GM18520 (cell line): ENCODE measurements at regions not wholly inside any gene's neighbourhood (a gene's known extent, or its start where the extent isn't known, plus 50 kb on each side); places are given as distances from the start of the nearest gene placed in this dataset.

Source experiments
- ATAC-seq: cut with Tn5 transposase; IDR thresholded peaks from one replicate; pipeline ENCODE4 v1.9.1; 2021; ENCODE audit not compliant: unreplicated experiment

DNA sequence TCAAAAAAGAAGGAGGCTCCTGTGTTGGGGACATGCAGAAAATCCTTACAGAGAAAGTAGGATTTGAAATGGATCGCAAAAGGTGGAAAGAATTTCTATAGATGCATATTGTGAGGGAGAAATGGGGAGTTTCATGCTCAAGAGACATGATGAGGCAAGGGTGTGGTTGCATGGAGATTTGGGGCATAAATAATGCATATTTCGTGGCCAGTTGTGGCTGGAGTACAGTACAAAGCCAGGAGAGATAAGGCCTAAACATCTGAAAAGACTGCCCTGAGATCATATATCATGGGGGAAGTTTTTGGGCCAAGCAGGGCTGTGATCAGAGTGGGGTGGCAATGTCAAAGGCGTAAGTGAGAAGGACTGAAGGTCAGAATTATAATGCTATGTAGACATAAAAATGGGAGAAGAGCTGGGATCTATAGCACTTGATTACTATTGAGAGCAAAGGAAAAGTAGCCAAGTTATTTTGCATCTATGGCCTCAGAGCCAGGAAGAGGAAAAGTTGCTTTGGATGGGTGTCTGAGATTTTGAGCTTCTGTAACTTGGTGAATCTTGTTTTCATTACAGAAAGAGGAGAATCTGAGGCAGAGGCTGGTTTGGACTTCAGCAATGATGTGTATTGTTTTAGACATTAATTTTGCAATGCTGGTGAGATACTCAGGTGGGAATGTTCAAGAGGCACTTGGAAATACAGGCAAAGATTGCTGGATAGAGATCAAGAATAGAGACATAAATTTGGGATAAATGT, 166.6 kb downstream of the INHBA start:
- no peak for ATAC-seq

DNA sequence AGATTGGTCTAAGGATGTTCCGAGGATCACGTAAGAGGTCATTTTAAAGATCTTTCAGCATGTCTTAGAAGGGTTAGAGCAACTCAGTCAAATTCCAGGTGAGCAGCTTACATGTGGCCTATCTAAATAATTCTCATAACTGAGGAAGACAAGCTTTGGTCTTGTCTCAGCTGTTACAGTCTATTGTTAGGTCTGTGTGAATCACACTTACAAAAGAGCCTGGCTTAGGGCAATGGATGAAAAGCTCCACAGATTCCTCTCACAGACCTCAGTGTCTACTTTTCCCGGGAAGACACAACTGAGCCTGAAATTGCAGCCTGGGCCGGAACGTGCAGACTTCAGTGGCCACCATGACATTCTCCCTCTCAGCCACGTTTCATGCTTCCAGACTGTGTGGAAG, 173.1 kb downstream of the INHBA start:
- no peak for ATAC-seq

DNA sequence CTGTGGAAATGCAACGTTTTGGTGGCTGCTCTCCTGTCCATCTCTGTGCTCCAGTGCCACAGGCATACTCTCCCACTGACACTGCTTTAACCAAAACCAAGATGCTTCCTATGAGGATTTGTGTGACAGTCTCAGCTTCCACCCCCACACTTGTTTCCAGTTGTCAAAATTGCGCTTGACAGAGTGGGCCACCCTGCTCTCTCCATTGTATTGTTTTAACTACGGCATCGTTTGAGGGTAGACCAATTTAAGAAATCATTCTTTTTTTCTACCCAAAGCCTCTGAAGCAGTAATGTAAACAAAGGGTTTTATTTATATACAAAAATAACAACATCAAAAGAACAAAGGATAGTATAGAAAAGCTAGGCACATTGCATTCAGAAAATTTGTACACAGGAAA, 178.0 kb downstream of the INHBA start:
- no peak for ATAC-seq

DNA sequence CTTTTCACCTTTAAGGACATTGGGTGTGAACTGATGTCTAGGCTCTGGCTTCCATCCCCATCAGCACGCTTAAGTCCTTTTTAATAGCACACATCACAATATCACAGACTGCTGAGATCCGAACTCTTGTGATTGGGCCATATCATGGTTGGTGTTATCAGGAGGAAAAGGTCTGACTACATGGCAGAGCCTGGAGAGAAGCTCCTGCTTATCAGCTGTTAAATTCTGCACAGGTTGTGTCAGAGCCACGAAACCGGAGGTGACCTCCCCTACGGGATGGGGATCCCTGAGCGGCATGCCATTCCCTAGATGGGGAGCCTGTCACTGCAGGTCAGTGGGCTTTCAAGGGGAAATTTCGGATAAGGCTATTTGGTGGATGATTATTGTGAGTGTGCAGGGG, 182.4 kb downstream of the INHBA start:
- ATAC-seq = no peak

DNA sequence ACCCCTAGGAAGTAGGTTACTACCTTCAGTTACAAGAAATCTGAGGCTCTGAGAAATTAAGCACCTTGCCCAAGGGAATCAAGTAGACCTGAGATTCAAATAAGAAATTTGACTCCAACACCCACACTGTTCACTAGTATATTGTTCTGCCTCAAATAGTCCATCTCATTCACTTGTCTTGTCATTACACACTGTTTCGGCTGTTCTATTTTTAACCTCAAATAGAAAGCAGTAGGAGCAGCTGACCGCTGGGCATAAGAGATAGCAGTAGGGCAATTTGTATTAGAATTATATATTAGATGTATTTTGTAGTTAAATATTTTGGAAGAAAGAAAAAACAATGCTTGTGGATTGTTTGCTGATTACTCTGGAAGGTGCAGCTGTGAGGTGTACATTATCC, 185.1 kb downstream of the INHBA start:
- ATAC-seq = no peak

DNA sequence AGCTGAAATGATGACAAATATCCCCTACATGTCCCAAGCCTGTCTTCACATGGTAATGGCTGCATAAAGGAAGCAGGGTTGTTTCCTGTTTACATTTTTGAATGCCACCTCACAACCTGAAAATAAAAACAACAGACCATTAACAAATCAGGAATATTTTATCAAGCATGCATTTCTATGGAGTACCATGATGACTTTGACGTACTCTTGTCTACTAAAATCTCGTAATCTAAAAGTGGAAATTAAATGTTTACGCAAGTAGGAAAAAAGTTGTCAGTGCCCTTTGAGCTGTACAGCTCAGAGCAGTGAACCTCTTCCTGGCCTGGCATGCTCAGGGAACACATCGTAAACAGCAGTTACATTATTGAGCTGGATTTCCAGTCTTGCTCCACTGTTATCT, 194.1 kb downstream of the INHBA start:
- ATAC-seq = no peak

DNA sequence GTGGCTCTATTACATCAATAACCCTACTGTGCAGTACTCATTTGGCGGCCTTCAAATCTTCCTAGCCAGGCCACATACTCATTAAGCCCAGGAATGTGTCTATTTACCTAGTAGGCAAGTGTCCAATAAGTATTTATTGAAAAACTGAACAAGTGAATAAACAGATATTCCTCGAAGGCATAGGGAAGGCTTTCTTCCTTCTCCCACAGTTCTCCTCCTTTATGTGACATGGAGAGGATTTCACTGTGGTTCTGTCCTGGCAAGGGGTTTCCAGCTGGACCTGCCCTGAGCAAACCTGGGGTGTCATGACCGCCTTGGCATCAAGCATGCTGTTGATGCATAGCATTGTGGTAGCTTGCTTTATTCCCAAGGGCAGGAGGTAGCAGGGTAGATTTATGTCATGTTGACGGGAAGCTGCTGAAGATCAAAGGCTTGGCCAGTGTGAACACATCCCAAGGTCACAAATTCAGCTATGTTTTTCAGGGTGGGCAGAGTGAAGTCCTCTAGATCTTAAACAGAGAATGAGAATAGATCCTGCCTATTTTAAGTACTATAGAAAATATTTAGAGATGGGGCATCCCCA, 195.1 kb downstream of the INHBA start:
- no peak for ATAC-seq

DNA sequence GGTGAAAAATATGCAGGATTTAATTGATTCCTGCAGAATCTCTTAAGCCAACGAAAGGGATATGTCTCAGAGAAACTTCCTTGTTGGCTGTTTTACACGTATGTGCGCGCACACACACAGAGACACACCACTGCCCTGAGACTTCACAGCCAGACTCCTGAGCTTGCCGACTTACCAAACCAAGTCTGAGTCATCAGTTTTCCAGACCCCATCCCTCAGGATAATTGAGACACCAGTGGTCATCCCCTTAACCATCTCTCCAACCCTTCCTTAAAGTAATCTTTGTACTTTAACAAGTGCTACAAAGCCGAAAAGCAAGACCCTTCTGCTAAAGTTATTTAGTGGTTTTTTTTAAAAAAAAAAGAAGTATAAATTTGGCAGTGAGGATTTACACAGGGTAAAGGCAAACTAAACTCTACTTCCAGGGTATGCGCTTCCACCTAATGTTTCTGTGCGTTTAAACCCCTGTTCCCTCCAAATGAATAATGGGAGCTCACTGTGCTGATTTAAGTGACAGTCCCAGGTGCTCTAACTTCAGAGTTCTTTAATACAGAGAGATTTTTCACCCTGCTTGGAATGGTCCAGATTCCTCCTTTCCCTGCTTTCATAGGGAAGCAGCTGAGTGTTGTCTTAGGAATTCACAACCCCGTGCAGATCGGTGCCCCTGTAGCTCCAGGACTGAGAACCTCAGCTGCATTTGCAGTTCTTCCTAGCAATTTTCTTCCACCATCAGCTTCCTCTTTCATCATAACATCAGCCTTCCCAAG, 198.5 kb downstream of the INHBA start:
- ATAC-seq = no peak

DNA sequence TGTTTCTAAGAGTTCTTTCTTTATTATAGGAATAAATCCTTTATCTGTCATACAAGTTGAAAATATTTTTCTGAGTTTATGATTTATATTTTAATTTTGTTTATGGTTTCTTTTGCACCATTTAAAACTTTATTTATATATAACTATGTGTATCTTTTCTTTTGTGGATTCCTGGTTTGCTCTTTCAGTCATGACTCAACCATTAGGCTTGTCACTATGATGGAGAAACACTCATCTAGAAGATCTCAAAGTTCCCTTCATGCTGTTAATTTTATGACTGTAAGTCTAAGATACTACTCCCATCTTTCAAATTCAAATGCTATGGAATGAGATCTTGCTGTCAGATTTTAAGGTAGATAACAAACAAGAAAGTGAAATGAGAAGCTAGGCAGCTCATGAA, 199.5 kb downstream of the INHBA start:
- ATAC-seq = no peak

DNA sequence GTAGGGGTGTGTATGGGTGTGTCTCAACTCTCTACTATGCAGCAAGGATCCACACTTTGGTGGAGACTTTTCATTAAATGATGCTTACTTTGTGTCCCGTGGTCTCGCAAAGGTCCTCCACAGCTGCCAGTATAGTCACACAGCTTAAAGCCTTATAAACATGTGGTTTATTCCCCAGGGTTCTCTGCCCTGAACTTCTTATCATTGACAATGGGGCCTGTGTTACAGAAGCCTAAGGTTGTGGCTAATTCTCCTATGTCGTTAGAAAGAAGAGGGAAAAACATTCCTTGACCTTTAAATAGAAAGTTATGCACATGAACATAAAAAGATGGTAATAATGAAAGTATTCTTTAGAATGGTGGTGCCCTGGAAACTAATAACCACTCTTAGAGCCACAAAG, 201.4 kb downstream of the INHBA start:
- ATAC-seq = no peak

DNA sequence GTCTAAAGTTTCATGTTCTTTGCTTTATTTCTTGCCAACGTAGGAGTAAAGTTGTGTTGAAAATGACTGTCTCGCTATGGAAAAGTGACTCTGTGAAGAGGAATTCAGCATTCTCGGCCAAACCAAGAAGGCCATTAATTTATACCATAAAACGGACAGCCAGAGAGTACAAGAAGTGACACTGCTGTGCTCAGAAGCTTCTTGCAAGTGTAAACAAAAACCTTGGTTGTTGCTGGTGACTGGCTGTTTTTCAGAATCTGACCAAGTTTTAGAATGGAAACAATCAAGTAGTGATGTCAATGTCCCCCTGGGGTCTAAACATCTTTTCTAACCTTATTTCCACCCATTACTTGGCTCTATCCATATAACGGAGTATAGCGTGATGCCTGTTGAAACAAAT, 201.9 kb downstream of the INHBA start:
- no peak for ATAC-seq

DNA sequence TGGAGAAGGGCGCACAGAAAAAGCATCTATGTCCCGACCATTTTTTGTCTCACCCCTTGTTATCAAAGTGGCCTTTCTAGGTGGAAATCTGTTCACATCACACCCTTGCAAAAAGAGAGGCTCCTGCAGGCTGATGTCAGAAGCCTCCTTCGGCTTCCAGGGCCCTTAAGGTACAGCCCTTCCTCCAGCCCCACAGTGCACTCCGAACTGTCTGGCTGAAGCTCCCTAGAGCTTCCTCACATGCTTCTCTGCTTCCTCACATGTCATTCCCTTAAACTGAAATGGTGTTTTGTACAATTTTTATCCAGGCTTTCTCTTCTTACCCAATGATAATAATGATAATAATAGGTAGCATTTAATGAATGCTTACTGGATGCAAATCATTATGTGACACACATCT, 210.3 kb downstream of the INHBA start:
- ATAC-seq = no peak

DNA sequence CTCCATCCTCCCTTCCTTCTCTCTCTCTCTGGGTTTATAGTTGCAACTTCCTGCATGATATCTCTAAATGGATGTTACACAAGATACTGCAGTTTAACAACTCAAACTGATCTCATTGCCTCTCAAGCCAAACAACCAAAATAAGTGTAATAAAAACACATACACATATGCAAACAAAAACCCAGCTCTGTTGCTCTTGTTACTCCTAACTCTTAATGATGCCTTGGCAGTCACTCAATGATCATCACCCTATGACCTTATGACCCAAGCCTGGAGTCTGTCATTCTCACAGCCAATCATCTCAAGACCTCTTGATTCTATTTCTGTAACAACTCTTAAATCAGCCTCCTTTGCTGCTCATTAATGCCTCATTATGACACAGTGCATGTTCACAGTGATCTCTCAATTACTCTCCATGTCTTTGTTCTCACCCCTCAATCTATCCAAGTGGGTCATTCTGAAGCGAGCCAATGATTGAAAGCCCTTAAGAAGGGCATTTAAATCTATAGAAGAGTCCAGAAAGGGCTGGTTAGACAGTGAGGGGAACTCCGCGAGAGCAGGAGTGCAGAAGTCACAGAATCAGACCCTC, 210.9 kb downstream of the INHBA start:
- ATAC-seq = no peak

DNA sequence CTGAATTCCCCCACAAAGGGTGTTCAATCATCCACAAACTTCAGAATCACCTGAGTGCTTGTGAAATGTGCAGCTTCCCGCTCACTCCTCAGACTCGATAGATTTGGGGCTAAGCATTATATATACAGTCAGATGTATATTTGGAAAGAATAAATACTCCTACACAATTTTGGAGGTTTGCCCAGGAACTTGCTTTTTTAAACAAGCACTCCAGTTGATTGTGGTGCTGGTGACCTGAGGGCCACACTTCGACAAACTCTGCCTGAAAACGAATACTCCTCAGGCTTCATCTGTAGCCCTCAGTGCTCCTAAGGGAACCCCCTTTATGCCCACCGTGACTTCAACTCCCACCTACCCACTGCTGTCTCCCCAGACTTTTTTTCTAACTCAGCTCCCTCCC, 211.6 kb downstream of the INHBA start:
- ATAC-seq = no peak

DNA sequence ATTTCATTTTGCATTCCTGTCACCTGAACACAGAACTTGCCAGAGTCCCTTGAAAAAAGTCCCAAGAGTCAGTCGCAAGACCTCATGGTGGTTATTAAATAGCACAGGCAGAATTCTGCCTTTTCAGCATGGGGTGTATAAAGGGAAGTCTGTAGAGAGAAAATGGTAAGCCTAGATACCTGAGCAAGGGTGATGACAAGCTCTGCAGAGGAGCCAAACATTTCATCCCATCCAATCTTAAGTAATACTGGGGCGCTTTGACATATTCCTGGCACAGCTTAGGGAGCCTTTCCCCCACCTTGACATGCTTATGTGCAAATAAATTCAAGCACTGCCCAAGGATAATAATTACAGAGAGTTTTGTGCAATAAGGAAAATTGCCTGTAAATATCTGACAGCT, 213.0 kb downstream of the INHBA start:
- ATAC-seq = no peak

DNA sequence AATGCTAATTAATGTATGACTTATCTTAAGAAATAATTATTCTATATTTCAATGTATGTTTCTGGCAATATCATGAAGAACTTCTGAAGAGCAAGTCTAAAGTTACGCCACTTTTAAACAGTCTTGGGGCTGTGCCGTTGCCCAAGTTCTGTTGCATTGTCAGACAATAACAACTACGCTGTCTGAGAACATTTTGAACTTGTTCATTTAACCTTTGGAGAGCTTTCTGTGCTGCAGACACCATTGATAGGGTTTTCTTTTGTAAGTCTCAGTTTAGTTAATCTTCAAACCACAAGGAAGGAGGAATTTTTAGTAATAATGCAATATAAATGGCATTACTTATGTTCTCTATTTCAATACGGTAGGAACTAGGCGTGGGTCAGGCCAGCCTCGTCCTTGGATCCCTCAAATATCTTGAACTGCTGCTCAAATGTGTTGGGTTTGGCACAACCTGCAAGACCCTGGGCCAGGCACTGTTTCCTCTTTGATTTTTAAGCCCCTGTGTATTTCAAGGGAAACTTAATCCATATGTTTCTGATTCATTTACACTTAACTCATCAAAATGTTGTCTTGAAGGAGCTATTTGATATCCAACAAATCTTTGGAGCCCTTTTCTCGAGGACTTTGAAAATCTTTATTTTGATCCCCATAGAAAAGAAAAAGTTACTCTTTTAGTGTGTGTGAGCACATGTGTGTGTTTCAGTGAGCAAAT, 215.5 kb downstream of the INHBA start:
- no peak for ATAC-seq

DNA sequence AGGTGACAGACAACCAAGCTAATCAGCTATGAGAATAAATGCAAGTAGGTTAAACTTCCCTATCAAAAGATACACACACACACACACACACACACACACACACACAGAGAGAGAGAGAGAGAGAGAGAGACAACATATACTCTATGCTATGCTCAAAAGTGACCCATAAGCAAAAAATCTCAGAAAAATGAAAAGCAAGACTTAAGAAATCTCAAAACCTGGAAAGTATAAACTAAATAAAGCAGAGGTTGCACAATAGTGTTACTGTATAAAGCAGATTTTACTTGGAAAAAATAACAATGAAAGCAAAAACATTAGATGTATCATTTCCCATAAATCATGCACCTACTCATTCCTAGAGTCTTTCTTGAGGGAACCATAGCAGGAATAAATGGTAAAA, 221.5 kb downstream of the INHBA start:
- no peak for ATAC-seq

DNA sequence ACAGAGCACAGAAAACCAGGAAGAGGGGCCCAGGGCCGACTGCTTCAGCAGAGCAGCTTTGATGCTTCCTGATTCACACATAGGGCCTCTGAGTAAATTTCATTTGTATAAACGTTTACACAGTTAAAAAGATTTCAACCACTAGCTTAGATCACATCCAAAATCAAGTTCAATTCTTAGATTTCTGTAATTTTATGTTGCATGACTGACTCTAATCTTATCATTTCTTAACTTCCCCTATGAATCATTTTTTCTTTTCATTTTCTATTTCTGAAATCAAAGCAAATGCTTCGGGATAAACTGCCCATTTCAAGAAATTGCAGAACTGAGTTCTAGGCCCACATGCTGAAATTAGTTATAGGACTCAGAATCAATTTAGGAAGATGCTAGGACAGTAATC, 224.7 kb downstream of the INHBA start:
- ATAC-seq = no peak

DNA sequence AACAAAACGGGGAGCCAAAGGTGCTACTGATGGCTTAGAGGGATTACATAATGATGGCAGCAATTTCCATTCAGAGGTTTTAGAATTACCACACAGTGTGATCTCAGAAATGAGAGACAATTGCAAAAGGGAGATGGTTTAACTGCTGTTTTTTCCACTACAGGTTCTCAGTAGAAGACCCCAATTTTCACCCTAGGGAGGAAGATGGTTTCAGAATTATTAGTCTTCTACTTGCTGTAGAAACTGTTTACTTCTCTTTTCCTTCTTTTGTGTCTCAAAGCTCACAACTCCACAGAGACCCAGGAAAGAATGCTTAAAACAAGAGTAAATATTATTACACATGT, 226.5 kb downstream of the INHBA start:
- ATAC-seq = no peak

DNA sequence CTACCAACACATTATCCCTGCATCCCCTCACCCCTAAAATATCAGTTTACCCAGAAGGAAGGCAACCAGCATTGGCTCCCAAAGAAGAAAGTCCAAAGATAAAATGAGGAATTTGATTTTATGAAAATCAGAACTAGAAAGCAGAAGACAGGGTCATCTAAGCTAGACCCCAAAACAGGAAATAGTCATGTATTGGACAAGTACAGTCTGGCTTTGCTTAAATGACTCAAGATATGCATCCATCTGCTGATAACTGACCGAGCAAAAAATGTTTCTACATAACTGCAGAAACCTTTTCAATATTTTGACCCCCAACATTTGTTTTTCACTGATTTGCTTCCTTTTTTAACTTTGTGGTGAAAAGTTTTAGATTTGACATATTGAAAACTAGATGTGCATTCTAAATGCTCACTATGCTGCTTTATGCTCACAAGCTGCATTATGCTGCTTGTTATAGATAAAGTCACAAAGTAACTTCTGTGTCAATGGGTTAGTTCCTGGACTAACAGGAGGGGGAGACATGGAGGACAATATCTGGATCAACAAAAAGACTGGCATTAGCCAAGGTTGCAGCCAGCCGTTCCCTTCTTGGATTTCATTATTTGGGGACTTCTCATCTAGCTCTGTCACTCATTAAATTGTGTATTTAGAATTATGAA, 227.0 kb downstream of the INHBA start:
- ATAC-seq = no peak
